ENCODE measurements at regions not wholly inside any gene's neighbourhood (a gene's known extent, or its start where the extent isn't known, plus 50 kb on each side); places are given as distances from the start of the nearest gene placed in this dataset.

DNA sequence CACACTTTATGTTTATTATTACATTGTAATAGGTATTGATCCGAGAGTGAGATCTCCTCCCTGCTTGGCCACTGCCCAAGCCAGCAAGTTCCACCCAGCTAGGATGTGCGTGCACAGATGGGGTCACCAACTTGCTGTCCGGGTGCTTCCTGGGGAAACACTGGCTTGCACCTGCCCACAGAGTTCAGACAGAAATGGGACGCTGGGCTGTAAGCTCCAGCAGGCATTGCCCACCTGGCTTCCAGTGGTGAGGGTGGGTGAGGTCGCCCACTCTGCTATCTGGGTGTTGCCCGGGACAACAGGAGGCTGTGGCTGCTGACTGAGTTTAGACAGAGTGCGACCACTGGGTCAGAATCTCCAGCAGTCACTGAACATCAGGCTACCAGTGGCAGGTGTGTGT is 289.8 kb upstream of the ANO3 start:
- TF ChIP-seq, protein P1, sequence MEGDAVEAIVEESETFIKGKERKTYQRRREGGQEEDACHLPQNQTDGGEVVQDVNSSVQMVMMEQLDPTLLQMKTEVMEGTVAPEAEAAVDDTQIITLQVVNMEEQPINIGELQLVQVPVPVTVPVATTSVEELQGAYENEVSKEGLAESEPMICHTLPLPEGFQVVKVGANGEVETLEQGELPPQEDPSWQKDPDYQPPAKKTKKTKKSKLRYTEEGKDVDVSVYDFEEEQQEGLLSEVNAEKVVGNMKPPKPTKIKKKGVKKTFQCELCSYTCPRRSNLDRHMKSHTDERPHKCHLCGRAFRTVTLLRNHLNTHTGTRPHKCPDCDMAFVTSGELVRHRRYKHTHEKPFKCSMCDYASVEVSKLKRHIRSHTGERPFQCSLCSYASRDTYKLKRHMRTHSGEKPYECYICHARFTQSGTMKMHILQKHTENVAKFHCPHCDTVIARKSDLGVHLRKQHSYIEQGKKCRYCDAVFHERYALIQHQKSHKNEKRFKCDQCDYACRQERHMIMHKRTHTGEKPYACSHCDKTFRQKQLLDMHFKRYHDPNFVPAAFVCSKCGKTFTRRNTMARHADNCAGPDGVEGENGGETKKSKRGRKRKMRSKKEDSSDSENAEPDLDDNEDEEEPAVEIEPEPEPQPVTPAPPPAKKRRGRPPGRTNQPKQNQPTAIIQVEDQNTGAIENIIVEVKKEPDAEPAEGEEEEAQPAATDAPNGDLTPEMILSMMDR (IDR thresholded peaks at IDR 0.05; ENCODE audit: low read depth, low read length, missing control alignments), result no peak
- H3K4me3 ChIP-seq (replicated peaks; ENCODE audit: low read depth, low read length), result no peak overlapping the region
- DNase-seq (ENCODE audit: extremely low read depth, low read depth), result no peak

DNA sequence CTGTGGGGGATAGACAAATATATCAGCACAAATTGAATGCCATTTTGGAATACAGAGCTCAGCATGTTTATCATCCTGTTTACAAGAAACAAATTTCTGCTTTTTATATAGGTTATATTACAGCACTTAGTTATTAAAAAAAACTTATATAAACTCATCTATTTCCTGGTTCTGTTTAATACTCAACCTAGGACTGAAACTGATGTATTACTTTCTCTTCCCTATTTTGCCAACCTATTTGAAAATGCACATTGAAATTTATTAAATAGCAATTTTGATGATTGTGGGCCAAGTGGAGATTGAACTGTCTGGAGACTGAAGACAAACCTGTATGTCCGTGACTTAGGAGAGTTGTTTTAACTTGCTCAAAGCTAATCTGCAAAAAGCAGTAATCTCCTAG is 288.3 kb upstream of the ANO3 start:
- H3K4me3 ChIP-seq (replicated peaks; ENCODE audit: low read depth, low read length), result no peak overlapping the region
- TF ChIP-seq, protein P1 (IDR thresholded peaks at IDR 0.05; ENCODE audit: low read depth, low read length, missing control alignments), result no peak
- DNase-seq (ENCODE audit: extremely low read depth, low read depth), result no peak

DNA sequence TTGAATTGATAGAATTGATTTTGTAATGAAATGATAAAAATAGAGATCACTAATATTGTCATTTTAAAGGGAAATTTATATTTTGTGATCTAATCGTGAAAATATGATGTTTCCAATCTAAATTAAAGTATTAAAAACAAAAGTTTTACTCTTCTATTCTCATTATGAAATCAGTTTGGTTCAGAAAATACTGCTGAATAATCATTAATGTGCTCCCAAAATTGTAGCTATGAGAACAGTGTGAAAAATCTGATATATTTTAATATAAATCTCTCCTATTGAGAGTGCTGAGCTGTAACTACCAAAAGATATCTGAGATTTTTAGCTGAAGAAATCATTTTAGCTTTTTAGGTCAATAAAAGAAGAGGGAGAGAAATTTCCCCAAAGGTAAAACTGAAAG is 287.5 kb upstream of the ANO3 start:
- no peak overlapping the region for H3K4me3 ChIP-seq (replicated peaks; ENCODE audit: low read depth, low read length)
- TF ChIP-seq, protein P1 (IDR thresholded peaks at IDR 0.05; ENCODE audit: low read depth, low read length, missing control alignments), result no peak
- no peak for DNase-seq (ENCODE audit: extremely low read depth, low read depth)

DNA sequence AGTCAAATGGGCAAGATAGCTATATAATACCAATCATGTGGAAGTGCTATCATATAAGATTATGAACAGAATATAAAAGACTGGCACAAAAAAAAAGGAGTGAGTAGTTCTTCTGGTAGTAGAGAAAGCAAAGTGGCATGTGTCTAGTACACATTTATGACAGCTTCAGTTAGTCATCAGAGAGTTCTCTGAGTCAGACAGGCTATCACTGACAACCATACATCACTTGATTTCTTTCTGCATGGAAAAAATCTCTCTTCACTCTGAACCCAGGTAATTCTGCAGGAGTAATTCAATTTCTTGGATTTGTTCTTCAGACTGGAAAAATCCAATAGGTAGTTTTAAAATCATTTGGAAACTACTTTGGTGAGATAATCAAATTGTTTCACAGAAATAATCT is 286.8 kb upstream of the ANO3 start:
- TF ChIP-seq, protein P1 (IDR thresholded peaks at IDR 0.05; ENCODE audit: low read depth, low read length, missing control alignments), result no peak
- H3K4me3 ChIP-seq (replicated peaks; ENCODE audit: low read depth, low read length), result no peak overlapping the region
- no peak for DNase-seq (ENCODE audit: extremely low read depth, low read depth)

DNA sequence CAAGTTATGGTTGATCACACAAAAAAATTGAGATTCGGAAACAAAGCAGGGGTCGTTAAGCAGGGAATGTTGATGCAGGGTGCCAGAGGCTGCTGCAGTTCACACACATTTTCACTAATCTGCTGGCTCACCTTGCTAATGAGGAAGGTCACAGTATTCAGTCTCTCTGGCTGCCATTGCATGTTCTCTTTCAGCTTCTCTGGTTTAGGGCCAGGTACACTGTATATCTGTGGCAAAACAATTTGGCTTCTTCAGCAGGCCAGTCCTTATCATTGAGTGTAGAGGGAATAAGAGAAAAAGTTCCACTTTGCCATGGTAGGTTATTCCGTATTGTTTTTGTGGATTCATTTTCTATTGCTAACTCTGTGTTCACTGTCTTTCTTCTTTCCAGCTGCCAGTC is 283.7 kb upstream of the ANO3 start:
- DNase-seq (ENCODE audit: extremely low read depth, low read depth), result no peak
- TF ChIP-seq, protein P1 (IDR thresholded peaks at IDR 0.05; ENCODE audit: low read depth, low read length, missing control alignments), result no peak
- H3K4me3 ChIP-seq (replicated peaks; ENCODE audit: low read depth, low read length), result no peak overlapping the region

DNA sequence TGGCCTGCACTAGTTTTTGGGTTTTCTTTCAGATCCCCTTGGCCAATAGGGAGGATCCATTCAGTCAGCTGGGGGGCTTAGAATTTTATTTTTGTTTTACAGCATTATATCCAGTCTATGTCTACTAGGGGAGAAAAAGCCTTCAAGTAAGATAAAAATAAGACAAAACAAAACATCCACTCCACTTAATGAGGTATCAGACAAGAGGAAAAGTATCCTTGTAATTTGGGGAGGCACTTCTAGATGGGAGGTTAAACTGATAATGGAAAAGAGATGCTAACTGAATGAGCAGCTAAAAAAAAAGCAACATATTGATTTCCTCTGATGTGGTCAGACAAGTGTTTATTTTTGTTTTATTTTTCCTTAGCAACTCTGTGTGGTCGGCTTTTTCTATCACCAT is 278.0 kb upstream of the ANO3 start:
- no peak overlapping the region for H3K4me3 ChIP-seq (replicated peaks; ENCODE audit: low read depth, low read length)
- TF ChIP-seq, protein P1 (IDR thresholded peaks at IDR 0.05; ENCODE audit: low read depth, low read length, missing control alignments), result no peak

DNA sequence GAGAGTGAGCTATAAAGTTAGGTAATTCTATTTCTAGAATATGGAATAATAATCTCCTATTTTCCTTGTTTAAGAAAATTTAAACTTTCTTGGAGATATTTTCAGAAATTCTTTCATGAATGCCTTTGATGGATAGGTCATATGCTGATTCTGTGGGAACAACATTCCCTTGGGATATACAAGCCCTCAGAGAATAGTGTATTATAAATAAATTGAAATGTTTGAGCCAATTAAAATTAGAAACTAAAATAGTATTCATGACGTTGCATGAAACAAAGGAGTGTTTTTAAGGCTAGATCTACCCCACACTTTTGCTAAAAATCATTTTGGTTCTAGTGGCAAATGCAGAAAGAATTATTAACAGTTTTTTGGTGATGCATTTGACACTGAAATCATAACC is 269.3 kb upstream of the ANO3 start:
- TF ChIP-seq, protein P1 (IDR thresholded peaks at IDR 0.05; ENCODE audit: low read depth, low read length, missing control alignments), result no peak
- no peak for DNase-seq (ENCODE audit: extremely low read depth, low read depth)
- no peak overlapping the region for H3K4me3 ChIP-seq (replicated peaks; ENCODE audit: low read depth, low read length)

More for the DNA sequence above, 278.0 kb upstream of the ANO3 start:
- DNase-seq (ENCODE audit: extremely low read depth, low read depth), result no peak

Data from HFF-Myc (cell line).